Fibroblast of skin of scalp (primary cell): ENCODE measurements at regions not wholly inside any gene's neighbourhood (a gene's known extent, or its start where the extent isn't known, plus 50 kb on each side); places are given as distances from the start of the nearest gene placed in this dataset.
"Not testable (repeated sequence)": the region's sequence is repeated elsewhere in the genome, so short reads cannot be mapped to it uniquely, and the experiment has no call there.

ENCODE experiments used
- DNase-seq: peaks from one replicate; pipeline ENCODE4 v3.0.0-alpha.2; 2013

DNA sequence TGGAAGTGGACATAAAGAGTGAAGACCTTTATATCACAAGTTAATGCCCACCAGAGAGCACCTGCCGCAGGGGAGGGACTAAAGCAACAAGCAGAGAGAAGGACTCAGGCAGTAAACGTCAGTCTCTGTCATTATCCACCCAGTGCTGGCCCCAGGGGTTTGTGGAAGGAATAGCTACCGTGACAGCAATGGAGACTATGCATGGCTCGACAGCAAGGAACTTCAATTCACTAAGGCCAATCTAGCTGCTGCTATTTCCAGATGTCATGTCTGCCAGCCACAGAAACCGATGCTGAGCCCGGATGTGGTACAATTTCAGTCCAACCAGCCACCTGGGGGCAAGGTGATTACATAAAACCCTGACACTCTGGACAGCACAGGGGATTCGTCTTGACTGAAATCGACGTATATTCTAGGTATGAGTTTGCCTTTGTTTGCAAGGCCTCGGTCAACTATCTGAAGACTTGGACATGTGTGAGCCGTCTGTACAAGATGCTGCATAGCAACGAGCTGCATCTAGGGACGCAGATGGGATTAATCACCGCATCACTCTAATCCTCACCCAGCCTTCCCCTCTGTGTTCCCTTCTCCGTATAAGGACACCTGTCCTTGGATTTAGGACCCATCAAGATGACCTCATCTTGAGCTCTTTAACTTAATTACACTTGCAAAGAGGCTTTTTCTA is 154.1 kb upstream of the SH3BP4 start:
- DNase-seq, result peak; percentile 12

DNA sequence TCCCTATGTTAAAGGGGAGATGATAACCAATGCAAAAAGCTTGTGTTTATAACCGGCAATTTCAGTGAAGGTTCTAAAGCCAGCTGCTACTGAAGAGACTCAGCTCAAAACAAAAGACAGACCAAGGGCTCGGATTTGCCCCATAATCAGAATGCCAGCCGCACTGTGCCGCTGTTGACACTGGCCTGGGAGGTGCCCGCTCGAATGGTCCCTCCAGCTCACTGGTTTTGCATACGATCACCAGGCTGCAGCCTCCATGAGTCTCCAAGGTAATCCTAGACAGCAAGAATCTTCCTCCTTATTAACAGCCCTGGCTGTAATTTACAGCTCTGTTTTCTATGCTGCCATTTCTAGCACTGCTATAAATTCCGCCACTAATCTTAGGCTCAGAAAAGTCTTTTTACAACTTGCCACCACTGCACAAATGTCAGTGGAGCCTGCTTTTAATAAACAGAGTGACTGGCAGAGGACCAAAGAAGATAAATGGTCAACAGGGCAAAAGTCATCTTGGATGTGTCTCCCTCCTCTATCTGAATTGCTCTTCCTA is 155.7 kb upstream of the SH3BP4 start:
- no peak for DNase-seq

DNA sequence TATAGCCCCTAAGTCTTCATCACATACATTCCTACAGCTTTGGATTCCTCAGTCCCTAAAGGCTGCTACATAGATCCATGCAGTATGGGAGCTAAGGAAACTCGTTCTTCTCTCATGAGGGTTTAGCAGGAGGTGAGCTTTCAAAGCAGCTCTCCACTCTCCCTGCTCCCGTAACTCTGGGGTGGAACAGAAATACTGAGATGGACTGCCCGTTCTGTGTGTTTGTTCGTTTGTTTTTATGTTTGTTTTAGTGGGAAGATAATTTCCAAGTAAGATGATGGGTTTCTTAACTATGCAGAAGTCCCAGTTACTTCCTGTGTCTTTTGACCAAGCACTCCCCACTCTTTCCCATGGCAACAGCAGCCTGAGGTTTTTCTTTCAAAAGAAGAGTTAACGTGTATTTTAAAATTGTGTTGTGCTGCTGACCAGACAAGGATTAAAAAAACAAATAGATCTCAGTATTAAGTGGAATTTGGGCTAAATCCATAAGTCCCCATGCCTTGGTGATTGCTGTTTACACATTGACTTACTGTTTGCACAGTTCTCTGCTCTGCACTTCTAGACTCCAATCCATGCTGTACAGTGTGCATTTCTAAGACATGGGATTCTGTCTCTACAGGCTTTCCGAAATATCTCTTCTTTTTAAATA is 156.4 kb upstream of the SH3BP4 start:
- peak; percentile 25 for DNase-seq

DNA sequence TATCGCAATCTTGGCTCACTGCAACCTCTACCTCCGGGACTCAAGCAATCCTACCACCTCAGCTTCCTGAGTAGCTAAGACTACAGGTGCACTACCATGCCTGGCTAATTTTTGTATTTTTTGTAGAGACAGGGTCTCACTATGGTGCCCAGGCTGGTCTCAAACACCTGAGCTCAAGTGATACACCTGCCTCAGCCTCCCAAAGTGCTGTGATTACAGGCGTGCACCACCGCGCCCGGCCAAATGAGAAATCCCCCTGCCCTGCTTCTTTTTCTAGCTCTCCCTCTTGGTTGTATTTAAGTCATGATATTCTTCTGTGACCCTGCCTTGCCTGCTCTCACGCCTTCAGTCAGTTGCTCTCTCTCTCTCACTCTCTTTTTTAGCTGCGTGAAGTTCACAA is 157.0 kb upstream of the SH3BP4 start:
- DNase-seq, result no peak

DNA sequence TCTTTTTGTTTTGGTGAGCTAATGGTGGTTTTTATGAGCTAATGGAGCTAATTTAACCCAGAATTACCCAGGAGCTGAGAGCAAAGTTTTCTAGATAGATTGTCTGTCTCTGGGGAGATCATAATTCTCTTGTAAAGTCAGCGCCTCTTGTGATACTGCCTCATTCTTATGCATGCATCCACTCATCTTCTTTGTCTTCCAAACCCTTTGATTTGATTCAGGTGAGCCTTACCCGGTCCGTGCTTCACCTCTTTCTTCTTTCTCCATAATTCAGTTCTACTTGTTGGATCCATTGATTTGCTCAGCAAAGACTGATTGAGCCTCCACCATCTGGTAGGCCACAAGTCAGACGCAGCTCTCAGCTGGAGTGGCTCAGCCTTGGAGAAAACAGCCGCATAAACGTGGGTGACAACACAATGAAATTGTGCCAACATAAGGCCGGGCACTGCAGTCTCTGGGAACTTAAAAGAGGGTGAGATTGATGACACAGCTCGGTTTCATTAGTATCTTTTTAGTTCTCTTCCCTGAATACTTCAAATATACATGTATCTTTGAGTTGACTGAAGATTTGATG is 158.5 kb upstream of the SH3BP4 start:
- DNase-seq, result no peak

DNA sequence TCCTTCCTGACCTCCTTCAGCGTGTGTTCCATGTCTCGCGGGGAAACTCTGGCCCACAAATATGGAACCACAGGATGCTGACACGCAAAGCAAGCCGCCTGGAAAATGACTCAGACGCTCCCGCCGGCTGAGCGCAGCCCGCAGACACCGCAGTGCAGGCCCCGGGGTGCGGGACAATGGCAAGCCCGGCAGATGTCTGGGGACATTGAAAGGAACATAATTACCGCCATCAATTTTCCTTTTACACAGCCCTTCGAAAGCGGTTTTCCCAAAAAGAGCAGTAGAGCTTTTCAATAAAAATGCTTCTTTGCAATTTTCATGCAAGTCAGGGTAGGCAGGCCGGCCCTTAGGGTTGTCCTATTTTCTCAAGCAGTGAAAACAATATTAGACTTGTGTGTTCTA is 159.2 kb upstream of the SH3BP4 start:
- peak; percentile 81 for DNase-seq

DNA sequence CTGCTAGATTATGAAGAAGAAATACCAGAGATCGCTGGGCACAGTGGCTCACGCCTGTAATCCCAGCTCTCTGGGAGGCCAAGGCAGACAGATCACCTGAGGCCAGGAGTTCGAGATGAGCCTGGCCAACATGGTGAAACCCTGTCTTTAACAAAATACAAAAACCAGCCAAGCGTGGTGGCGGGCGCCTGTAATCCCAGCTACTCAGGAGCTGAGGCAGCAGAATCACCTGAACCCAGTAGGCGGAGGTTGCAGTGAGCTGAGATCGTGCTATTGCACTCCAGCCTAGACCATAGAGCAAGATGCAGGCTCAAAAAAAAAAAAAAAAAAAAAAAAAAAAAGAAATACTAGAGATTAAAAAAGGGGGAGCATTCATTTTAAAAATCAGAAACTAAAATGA is 159.7 kb upstream of the SH3BP4 start:
- DNase-seq, result not testable (repeated sequence)

DNA sequence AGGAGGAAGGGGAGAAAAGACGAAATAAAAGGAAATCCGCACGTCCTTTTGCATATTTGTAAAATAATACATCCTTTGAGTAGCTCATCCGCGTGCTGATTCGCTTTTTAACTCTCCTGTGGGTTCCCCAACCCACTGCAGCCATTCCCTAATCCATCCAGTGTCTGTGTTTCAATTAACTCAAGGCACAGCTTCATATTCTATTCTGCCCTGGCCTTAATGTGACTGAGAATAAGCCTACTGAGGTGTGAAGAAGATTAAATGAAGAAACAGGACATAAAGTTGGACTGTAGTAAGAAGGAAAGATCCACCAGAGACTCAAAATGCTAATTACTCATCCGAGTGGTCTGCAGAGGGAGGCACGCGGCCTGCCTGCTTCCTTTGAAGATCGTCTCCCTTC is 161.4 kb upstream of the SH3BP4 start:
- DNase-seq, result no peak

DNA sequence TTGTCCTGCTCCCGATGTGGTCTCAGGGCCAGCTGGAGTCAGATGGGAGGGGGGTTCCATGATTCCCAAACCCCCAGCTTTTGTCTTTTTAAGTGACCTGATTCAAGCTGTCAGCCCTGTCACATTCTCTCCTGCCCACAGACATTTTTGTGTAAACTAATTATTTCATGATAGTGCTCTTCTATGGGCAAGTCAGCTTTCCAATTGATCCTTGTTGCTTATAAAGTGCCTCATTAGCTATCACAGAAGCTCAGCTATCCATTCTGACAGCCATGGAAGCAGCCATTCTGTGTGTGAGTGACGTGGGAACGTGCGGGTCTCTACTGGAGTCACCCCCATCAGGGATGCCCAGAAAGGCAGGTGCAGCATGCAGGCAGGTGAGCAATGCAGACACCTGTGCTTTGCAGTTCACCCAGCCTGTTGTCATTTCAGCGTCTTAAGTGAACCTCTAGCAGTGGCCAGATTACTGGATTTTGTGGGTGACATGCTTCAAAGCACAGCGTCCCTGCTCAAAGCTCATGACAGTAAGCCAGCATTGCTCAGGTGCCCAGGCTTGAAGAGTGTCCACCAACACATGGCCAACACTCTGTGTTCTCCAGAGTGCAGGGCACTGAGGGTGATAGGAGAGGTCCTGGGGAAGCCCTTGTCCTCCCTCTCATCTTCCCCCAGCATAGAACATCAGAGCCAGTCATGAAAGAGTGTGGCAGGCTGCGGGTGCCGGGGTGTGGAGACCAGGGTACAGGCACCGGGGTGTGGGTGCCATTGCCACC is 162.1 kb upstream of the SH3BP4 start:
- no peak for DNase-seq

DNA sequence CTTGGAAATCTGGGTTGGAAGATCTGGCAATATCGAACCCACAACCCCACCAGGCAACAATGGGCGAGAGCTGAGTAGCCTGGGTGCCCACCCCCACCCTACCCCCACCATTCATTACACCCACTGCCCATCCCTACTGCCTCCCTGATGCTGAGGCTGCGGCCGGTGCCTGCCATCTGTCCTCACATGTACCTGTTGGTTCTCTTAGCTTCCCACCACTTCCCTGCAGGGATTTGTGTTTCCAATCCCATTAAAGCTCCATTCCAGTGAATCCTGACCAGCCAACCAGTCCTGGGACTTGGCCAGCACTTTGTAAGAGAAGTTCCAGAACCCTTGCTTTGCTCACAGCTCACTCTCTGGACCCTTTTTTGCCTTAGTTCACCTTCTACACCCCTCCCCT is 163.0 kb upstream of the SH3BP4 start:
- DNase-seq, result no peak

DNA sequence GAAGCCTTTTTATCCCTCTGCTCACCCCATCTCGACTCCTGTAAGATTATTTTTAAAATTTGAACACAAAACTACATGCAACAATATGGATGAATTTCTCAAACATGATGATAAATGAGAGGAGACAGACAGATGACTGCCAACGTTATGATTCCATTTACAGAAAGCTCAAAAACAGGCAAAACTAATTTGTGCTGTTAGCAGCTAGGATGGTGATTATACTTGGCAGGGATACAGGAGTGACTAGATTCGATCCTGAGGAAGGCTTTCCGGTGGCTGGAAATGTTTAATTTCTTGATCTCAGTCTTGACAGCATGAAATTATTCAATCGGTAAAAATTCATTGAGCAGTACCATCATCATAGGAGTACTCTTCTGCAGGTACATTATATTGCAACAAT is 163.4 kb upstream of the SH3BP4 start:
- DNase-seq, result no peak

DNA sequence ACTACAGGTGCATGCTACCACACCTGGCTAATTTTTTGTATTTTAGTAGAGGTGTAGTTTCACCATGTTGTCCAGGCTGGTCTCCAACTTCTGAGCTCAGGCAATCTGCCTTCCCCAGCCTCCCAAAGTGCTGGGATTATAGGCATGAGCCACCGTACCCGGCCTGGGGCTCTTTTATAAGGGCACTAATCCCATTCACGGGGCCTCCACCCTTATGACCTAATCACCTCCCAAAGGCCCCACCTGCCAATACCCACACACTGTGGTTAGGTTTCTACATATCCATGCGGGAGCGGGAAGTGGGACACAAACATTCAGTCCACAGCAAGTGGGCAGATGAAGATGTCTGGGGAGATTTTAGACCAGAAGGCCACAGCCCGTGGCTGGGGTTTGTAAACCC is 164.7 kb upstream of the SH3BP4 start:
- DNase-seq, result no peak

DNA sequence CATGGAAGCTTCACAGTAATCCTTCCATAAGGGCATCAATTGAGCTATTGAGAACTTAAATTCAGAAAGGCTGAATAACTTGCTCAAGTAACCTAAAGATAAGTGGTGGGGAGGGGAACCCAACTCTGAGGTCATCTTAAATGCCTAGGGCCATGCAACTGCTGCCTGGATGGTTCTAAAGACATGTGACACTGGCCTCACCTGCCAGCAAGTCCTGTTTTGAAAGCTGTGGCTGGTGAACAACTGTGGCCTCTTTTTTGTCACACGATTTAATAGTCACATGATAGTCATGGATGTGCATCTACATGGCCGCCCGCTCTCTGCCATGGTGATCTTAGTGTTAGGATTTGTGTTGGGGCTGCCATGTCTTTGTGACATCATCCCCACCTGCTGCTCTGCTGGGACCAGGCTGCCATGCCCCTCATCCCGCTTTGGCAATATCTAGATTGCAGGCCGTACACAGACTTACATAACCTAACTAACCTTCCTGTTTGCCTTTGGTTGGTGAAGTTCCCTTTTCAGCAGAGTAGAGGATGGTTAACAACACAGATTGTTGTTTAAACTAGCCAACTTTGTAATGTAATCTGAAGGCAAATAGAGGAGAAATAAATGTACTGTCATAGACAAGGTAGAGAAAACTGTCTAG is 177.9 kb upstream of the SH3BP4 start:
- DNase-seq, result no peak

DNA sequence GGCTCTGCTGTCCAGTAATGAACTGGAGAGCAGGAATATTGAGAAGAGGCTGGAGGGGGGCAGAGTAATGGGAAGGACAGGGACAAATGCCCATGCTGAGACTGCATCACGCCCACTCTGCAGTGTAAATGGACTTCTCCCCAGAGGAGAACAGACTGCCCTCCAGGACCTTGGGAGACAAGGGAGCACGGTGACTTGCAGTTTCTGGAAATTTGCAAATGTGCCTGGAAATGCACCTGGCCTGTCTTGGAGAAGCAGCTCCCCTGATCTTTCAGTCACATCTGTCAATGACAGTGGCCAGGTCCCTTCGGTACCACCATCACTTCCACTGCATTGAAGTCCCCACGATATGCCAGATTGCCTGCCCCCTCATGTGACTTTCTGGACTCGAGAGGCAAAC is 178.7 kb upstream of the SH3BP4 start:
- no peak for DNase-seq

DNA sequence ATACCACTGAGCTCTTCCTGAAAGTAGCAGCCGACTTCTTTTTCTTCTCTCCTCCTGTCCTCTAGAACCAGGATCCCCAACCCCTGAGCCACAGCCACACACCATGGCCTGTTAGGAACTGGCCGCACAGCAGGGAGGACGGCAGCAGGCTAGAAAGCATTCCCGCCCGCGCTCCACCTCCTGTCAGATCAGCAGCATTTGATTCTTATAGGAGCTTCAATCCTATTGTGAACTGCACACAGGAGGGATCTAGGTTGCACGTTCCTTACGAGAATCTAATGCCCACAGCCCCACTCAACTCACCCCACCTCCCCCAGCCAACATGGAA is 179.1 kb upstream of the SH3BP4 start:
- DNase-seq, result no peak

DNA sequence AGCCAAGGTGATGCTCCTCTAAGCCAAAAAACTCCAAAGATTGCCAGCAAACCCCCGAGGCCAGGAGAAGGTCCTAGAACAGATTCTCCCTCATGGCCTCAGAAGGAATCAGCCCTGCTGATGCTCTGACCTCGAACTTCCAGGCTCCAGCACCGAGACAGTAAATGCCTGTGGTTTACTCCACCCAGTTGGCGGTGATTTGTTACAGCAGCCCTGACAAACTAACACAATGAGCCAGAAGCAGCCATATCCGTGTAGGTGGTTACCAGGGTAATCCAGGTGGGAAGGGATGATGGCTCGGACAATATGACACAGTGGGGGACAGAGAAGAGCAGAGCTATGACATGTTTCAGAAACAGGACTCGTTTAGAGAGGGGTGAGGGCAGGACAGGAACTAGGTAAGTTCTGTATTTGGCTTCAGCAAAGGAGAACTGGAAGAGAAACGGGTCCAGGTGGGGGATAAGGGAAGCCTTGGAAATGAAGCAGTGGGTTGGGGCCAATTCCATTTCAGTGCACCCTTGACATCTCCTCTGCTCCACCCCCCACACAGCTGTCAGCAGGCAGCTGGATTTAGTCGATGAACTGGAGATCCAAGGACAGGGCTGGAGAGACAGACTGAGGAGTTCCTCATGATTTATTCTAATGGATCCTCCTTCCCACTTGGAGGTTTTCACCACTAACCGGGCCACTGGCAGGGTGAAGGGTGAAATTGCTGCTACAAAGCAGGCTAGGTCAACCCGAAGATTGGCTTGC is 179.7 kb upstream of the SH3BP4 start:
- DNase-seq, result peak; percentile 51

DNA sequence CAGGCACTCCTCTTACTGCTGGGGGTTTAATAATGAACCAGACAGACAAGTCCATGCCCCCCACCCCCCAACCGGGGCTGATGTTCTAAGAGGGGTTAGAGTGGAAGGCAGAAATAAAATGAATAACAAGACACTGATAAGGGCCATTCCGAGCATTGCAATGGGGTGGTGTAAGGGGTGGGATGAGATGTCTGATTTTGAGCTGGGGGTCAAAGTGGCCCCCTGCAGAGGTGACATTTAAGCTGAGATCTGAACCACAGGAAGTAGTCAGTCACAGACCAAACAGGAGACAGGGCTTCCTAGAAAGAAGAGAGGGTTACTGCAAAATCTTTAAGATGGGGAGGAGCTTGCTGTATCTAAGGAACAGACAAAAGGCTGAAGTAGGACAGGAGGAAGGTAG is 180.6 kb upstream of the SH3BP4 start:
- DNase-seq, result peak; percentile 50

DNA sequence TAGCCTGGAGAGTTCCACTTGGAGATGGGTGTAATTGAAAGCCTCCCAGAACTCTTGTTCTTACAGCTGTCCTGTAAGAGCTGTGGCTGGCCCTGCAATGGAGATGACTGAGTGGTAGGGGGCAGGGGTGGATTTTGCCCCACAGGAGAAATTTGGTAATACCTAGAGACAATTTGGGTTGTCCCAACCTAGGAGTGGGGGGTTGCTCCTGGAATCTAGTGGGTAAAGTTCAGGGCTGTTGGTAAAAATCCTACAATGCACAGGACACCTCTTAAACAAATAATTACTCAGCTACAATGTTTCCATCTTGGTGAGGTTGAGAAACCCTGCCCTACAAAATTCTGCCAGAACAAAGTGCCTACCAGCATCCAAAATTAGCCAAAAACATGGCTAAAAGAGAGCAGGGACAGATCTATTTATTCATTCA is 181.1 kb upstream of the SH3BP4 start:
- no peak for DNase-seq

DNA sequence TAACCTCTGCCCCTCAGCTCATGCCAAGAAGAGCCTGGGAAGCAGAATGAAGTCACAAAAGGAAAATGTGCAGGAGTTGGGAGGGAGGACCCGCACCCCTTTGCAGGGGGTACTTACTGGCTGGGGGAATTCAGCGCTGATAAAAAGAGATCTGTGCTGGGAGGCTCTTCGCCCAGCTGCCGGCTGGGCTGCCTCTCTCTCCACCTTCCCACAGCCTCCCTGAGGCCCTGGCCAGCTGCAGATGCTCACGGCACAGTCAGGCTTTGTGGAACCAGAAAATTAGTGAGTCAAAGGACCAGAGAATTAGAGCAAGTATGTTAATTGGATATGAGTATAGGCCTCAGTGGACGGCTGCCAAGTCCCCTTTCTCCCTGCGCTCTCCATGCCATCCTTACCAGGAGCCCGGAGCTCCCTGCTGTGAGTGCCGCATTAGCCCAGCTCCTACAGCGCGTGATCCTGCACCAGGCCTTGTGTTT is 181.7 kb upstream of the SH3BP4 start:
- peak; percentile 54 for DNase-seq

DNA sequence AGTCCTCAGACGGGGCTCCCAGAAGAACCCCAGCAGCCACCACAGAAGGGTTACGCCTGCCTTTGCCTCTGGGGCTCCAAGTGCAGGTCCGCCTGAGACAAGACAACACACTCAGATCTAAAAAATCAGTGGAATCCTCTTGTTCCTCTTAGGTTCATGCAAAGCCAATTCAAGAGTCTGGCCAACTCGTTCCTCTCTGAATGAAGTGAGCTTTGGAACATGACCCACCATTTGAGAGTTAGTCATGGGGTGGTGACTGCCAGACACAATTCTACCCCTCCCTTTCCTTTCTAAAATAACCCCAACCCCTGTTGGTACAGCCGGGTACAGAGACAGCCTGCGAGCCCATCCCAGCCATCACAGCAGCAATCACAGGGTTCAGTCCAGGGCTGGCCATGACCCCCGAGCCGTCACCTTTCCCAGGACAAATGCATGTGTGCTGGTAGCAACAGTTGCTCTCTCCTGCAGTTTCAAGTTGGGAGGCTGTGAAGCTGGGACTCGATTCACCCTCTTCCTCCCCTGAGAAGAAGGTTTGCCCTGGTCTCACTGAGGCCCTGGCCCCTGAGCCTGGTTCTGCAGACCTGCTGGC is 183.1 kb upstream of the SH3BP4 start:
- peak; percentile 54 for DNase-seq

DNA sequence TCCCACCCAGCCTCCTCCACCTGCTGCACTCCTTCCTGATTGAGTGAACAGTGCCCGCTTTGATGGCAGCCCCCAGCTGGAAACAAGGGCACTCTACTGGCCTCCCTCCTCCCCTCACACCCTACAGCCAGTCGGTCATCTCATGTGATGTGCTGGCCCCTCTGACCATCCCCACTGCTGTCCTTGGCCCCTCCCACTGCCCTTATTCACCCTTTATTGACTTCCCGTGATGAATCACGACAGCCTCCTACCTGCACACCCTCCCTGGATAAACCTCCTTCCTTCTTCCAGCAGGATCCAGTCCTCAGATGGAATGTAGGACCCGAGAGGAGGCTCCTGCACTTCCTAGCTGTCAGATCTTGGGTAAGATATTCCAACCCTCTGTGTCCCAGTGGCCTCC is 186.5 kb upstream of the SH3BP4 start:
- DNase-seq, result no peak

DNA sequence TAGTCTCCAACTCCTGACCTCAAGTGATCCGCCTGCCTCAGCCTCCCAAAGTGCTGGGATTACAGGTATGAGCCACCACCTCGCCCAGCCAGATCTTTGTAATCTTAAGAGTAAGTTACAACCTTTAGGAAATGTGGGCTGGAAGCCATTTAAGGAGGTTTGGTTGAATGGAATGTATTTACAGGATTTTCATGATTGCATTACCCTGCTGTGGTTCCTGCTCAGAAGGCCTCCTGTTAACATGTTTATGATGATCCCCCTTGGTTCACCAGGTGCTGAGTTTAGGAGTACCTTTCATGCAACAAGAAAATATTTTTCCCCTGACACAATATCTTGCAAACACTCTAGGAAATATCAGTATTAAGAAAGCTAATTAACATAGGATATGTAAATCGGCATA is 187.4 kb upstream of the SH3BP4 start:
- no peak for DNase-seq
